Fibroblast of lung (primary cell): ENCODE measurements at regions not wholly inside any gene's neighbourhood (a gene's known extent, or its start where the extent isn't known, plus 50 kb on each side); places are given as distances from the start of the nearest gene placed in this dataset.

Source experiments
- DNase-seq, 2 donors: peaks; one replicate each; pipeline versions ENCODE4 v3.0.0 to v3.0.0-alpha.2; 2010; ENCODE audit warnings: low read depth in 2 of 2
- H2AFZ ChIP-seq: 2 replicates; pipeline ENCODE4 v1.5.1; 2012; ENCODE audit warnings: low read length, control low read depth, inconsistent platforms
- H3K27ac ChIP-seq: 2 replicates; pipeline ENCODE4 v1.5.1; 2011; ENCODE audit warnings: low read length, control low read depth; ENCODE audit not compliant: insufficient read depth
- H3K27me3 ChIP-seq: 2 replicates; pipeline ENCODE4 v1.5.1; 2011; ENCODE audit warnings: mild to moderate bottlenecking, low read length; ENCODE audit not compliant: control insufficient read depth, insufficient read depth
- H3K36me3 ChIP-seq: 2 replicates; pipeline ENCODE4 v1.5.1; 2011; ENCODE audit warnings: low read length; ENCODE audit not compliant: control insufficient read depth, insufficient read depth
- H3K4me1 ChIP-seq: 2 replicates; pipeline ENCODE4 v1.5.1; 2011; ENCODE audit warnings: low read length; ENCODE audit not compliant: control insufficient read depth, insufficient read depth; ENCODE audit errors: extremely low read depth
- H3K4me2 ChIP-seq: 2 replicates; pipeline ENCODE4 v1.5.1; 2011; ENCODE audit warnings: low read length, control low read depth; ENCODE audit not compliant: insufficient read depth; ENCODE audit errors: extremely low read depth
- H3K4me3 ChIP-seq, 4 experiments: fragments of 200-600 bp in 1 of 4; sonication (generic) in 1 of 4; replicated peaks in 1 of 4; 2 replicates each; pipeline ENCODE4 v1.5.1; 2011 to 2016; ENCODE audit warnings: low read length in 4 of 4, low read depth in 3 of 4, mild to moderate bottlenecking in 3 of 4, control low read depth in 2 of 4, inconsistent platforms in 1 of 4, mixed read lengths in 1 of 4; ENCODE audit not compliant: insufficient read depth in 1 of 4; ENCODE audit errors: control extremely low read depth in 1 of 4
- H3K79me2 ChIP-seq: 2 replicates; pipeline ENCODE4 v1.5.1; 2012; ENCODE audit warnings: mild to moderate bottlenecking, low read length, inconsistent platforms; ENCODE audit not compliant: control insufficient read depth, insufficient read depth
- H3K9ac ChIP-seq: 2 replicates; pipeline ENCODE4 v1.5.1; 2011; ENCODE audit warnings: mild to moderate bottlenecking, low read length, control low read depth; ENCODE audit not compliant: insufficient read depth
- H3K9me3 ChIP-seq: 2 replicates; pipeline ENCODE4 v1.5.1; 2012; ENCODE audit warnings: low read depth, low read length; ENCODE audit not compliant: control insufficient read depth, insufficient read depth
- H4K20me1 ChIP-seq: 2 replicates; pipeline ENCODE4 v1.5.1; 2011; ENCODE audit warnings: low read length; ENCODE audit not compliant: control insufficient read depth, insufficient read depth; ENCODE audit errors: extremely low read depth
- CTCF ChIP-seq, 2 donors: IDR thresholded peaks in 1 of 2; conservative IDR thresholded peaks in 1 of 2; 1 replicate in 1 of 2; 2 replicates in 1 of 2; pipeline ENCODE4 v1.5.1; 2011 to 2012; ENCODE audit warnings: low read length in 2 of 2, control low read depth in 1 of 2, inconsistent platforms in 1 of 2, low read depth in 1 of 2, mild to moderate bottlenecking in 1 of 2
- EZH2 ChIP-seq: IDR thresholded peaks from 2 replicates; pipeline ENCODE4 v1.5.1; 2012; ENCODE audit warnings: low read length, control low read depth, mild to moderate bottlenecking; ENCODE audit errors: missing control alignments

GRCh38 chr13:64648293-64648692, 2581.8 kb downstream of the PCDH9 start:
- no peaks in the 10 kb centered on the region for H4K20me1 ChIP-seq
- TF ChIP-seq CTCF (conservative IDR thresholded peaks at IDR 0.05 in 1 of 2, IDR thresholded peaks at IDR 0.05 in 1 of 2; ENCODE audit: low read depth in 1 of 2, low read length in 2 of 2) (no peak), EZH2 (no peak)
- no peaks in the 10 kb centered on the region for H3K9me3 ChIP-seq
- H3K36me3 ChIP-seq = no peaks in the 10 kb centered on the region
- H3K79me2 ChIP-seq = no peaks in the 10 kb centered on the region
- H3K4me3 ChIP-seq = no peak overlapping the region
- no peak overlapping the region for H3K4me2 ChIP-seq
- no peak overlapping the region for H3K9ac ChIP-seq
- H3K4me1 ChIP-seq = no peaks in the 10 kb centered on the region
- no peak overlapping the region for H3K27ac ChIP-seq
- DNase-seq = no peak
- no peak overlapping the region for H2AFZ ChIP-seq
- no peaks in the 10 kb centered on the region for H3K27me3 ChIP-seq

GRCh38 chr13:64643066-64643465, 2587.1 kb downstream of the PCDH9 start:
- no peak overlapping the region for H3K4me2 ChIP-seq
- no peaks in the 10 kb centered on the region for H3K9me3 ChIP-seq
- H3K9ac ChIP-seq = no peak overlapping the region
- H4K20me1 ChIP-seq = no peaks in the 10 kb centered on the region
- no peak overlapping the region for H3K27ac ChIP-seq
- no peaks in the 10 kb centered on the region for H3K36me3 ChIP-seq
- no peaks in the 10 kb centered on the region for H3K27me3 ChIP-seq
- H3K4me1 ChIP-seq = no peaks in the 10 kb centered on the region
- H3K4me3 ChIP-seq = no peak overlapping the region
- H2AFZ ChIP-seq = no peak overlapping the region
- H3K79me2 ChIP-seq = no peaks in the 10 kb centered on the region
- DNase-seq = no peak
- no peak for TF ChIP-seq EZH2
- TF ChIP-seq CTCF (conservative IDR thresholded peaks at IDR 0.05 in 1 of 2, IDR thresholded peaks at IDR 0.05 in 1 of 2; ENCODE audit: low read depth in 1 of 2, low read length in 2 of 2) = no peak

GRCh38 chr13:64640002-64640401, 2590.1 kb downstream of the PCDH9 start:
- Histone ChIP-seq H3K4me3 (no peak overlapping the region), H3K79me2 (no peaks in the 10 kb centered on the region), H3K27me3 (no peaks in the 10 kb centered on the region), H4K20me1 (no peaks in the 10 kb centered on the region), H3K9ac (no peak overlapping the region), H3K9me3 (no peaks in the 10 kb centered on the region), H3K4me1 (no peaks in the 10 kb centered on the region), H3K36me3 (no peaks in the 10 kb centered on the region), H3K27ac (no peak overlapping the region), H2AFZ (no peak overlapping the region), H3K4me2 (no peak overlapping the region)
- TF ChIP-seq CTCF (conservative IDR thresholded peaks at IDR 0.05 in 1 of 2, IDR thresholded peaks at IDR 0.05 in 1 of 2; ENCODE audit: low read depth in 1 of 2, low read length in 2 of 2) (no peak), EZH2 (no peak)
- no peak for DNase-seq
